Duodenal mucosa (tissue), 2 donors: ENCODE measurements at regions not wholly inside any gene's neighbourhood (a gene's known extent, or its start where the extent isn't known, plus 50 kb on each side); places are given as distances from the start of the nearest gene placed in this dataset.

Source experiments
- H3K27ac ChIP-seq: one replicate; pipeline ENCODE4 v1.7.0; 2013; ENCODE audit warnings: low read depth, low read length
- H3K27me3 ChIP-seq, 2 donors: one replicate each; pipeline ENCODE4 v1.7.0; 2013; ENCODE audit warnings: low read length in 2 of 2, control low read depth in 1 of 2; ENCODE audit not compliant: insufficient read depth in 2 of 2, control insufficient read depth in 1 of 2
- H3K36me3 ChIP-seq, 2 donors: one replicate each; pipeline ENCODE4 v1.7.0; 2013; ENCODE audit warnings: low read length in 2 of 2, control low read depth in 1 of 2; ENCODE audit not compliant: insufficient read depth in 2 of 2, control insufficient read depth in 1 of 2
- H3K4me1 ChIP-seq, 2 donors: one replicate each; pipeline ENCODE4 v1.7.0; 2013; ENCODE audit warnings: low read length in 2 of 2, control low read depth in 1 of 2; ENCODE audit not compliant: insufficient read depth in 2 of 2, control insufficient read depth in 1 of 2
- H3K4me3 ChIP-seq, 2 donors: one replicate each; pipeline ENCODE4 v1.7.0; 2013; ENCODE audit warnings: low read length in 2 of 2, low read depth in 1 of 2
- H3K9ac ChIP-seq, 2 donors: one replicate each; pipeline ENCODE4 v1.7.0; 2013; ENCODE audit warnings: low read length in 2 of 2, low read depth in 1 of 2
- H3K9me3 ChIP-seq, 2 donors: one replicate each; pipeline ENCODE4 v1.7.0; 2013; ENCODE audit warnings: low read length in 2 of 2, control low read depth in 1 of 2; ENCODE audit not compliant: control insufficient read depth in 1 of 2

DNA sequence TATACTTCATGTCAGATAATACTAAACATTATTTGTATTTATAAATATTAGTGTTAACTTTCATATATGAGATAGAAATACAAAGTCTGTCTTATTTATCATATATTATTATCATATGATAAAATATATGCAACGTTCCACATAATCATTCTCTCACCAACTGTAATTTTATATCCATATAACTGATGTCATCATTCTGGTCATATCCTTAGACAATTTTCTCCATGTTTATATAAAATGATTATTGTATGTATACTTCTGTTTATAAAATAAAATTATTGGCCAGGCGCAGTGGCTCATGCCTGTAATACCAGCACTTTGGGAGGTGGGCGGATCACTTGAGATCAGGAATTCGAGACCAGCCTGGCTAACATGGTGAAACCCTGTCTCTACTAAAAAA, 2007.1 kb downstream of the EFNA5 start:
- Histone ChIP-seq H3K27ac (no peak overlapping the region), H3K4me1 (no peaks in the 10 kb centered on the region), H3K36me3 (no peaks in the 10 kb centered on the region), H3K4me3 (no peak overlapping the region), H3K9me3 (peaks cover 0 to 9% of the 10 kb centered on the region in 2 donors), H3K27me3 (no peaks in the 10 kb centered on the region), H3K9ac (no peak overlapping the region)

DNA sequence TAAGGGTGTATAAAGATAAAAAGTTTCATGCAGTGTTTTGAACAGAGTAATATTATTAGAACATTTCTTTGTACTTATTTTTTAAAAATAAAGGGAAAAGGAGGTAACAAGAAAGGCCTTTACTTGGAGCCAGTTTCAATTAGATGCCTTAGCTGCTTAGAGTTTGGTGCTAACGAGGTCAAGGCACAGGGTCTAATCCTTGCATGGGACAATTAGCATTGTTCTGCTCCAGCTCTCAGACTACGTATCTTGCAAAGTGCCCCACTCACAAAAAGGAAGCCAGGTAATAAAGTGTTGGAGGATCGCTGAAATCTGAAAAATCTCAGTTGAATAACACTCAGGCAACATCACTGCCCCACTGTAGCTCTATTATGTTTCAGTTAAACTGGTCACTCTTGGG, 2011.3 kb downstream of the EFNA5 start:
- Histone ChIP-seq H3K27me3 (no peaks in the 10 kb centered on the region), H3K4me3 (no peak overlapping the region), H3K4me1 (no peaks in the 10 kb centered on the region), H3K9ac (no peak overlapping the region), H3K27ac (no peak overlapping the region), H3K9me3 (no peaks in the 10 kb centered on the region), H3K36me3 (no peaks in the 10 kb centered on the region)

DNA sequence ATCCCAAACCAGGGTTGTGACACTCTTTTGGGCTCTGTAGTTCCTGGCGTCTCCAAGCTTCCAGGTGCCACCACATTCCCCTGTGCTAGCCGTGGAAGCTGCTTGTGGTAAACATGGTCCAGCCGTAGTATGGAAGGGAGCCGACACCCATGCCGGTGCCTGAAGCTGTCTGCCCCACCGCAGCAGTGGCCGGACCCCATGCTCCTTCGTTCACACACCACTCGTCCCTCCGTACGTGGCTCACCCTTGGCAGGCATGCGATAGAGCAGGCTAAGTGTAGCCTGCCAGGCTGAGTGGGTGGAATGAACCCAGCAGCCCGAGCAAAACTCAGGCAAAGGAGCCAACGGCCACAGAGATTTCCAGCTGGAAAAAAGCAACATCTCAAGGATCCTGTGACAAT, 2030.4 kb downstream of the EFNA5 start:
- no peaks in the 10 kb centered on the region for H3K27me3 ChIP-seq
- H3K27ac ChIP-seq, result no peak overlapping the region
- no peaks in the 10 kb centered on the region for H3K4me1 ChIP-seq
- H3K4me3 ChIP-seq, result no peak overlapping the region
- peaks cover 14% of the 10 kb centered on the region in 2 donors for H3K9me3 ChIP-seq
- H3K9ac ChIP-seq, result no peak overlapping the region
- no peaks in the 10 kb centered on the region for H3K36me3 ChIP-seq

DNA sequence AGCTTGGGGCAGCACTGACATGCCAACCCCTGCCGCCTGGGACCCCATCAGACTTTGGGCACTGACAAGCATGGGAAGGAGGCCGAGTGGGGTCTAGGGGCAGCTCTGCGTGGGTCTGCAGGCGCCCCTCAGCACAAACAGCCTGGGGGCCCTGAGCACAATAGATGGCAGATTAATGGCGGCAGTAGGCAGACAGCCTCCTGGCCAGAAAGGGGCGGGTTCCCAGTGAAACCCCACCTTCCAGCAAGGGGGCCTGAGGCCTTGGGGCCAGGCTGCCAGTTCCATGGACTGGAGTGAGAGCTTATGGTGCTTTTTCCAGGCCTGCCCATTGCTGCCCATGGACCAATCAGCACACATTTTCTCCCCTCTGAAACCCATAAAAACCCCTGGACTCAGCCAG, 2031.2 kb downstream of the EFNA5 start:
- Histone ChIP-seq H3K9ac (no peak overlapping the region), H3K4me3 (no peak overlapping the region), H3K9me3 (peaks cover 14% of the 10 kb centered on the region in 2 donors), H3K27me3 (no peaks in the 10 kb centered on the region), H3K4me1 (no peaks in the 10 kb centered on the region), H3K27ac (no peak overlapping the region), H3K36me3 (no peaks in the 10 kb centered on the region)

DNA sequence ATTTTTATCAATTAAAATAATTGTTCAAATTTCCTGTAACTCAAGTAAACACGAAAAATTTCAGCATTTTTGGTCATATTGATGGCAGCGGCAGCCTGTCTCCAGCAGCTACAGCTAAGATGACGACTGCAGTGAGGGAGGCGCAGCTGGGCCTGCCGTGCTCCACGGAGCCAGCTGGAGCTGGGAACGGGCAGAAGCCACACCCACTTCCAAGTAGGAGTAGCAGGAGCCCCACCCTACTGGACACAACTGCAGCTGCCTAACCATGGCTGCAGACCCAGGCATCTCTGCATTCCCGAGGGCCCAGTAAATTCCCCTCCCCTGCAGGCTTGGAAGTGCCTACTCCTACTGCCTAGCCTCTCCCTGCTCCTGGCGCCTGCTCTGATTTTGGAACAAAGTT, 2031.7 kb downstream of the EFNA5 start:
- Histone ChIP-seq H3K27me3 (no peaks in the 10 kb centered on the region), H3K27ac (no peak overlapping the region)

DNA sequence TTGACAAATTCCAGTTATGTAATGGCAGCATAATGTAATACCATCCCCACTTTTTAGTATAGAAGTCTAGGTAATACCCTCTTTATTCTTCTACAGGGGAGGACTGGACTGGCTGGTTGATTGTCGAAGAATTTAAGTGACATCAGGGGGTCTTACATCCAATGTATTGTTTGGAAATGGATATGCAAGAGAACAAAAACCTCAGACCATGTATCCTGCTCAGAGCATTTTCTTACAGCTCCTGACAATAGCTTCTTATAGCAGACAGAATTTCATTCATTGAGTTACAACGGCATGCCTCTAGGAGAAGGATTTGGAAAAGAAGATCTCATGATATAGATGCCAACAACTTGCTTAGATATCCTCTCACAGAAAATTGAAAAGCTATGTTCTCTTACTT, 2032.3 kb downstream of the EFNA5 start:
- Histone ChIP-seq H3K36me3 (no peaks in the 10 kb centered on the region), H3K4me1 (no peaks in the 10 kb centered on the region), H3K27me3 (no peaks in the 10 kb centered on the region), H3K9ac (no peak overlapping the region), H3K4me3 (no peak overlapping the region), H3K27ac (no peak overlapping the region), H3K9me3 (peaks cover 11 to 14% of the 10 kb centered on the region in 2 donors)

More for the DNA sequence above, 2031.7 kb downstream of the EFNA5 start:
- Histone ChIP-seq H3K36me3 (no peaks in the 10 kb centered on the region), H3K4me1 (no peaks in the 10 kb centered on the region), H3K4me3 (no peak overlapping the region), H3K9ac (no peak overlapping the region), H3K9me3 (peaks cover 14% of the 10 kb centered on the region in 2 donors)

DNA sequence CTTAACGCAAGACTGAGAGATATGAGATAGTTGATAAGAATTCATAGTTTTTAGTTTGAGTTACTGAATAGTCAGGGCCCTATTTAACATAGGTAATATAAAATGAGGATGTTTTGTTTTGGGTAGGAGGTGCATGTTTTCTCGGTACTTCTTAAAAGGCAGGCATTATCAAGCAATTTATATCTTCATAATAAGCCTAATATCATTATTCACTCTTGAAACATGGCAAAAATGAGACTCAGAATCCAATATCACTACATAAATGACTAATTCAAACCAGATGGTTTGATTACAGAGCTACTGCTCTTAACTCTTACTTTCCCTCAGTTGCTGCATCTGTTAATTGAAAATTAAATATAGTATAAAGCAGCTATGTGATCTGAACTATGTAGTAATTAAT, 2038.7 kb downstream of the EFNA5 start:
- Histone ChIP-seq H3K9ac (no peak overlapping the region), H3K4me3 (no peak overlapping the region), H3K27me3 (no peaks in the 10 kb centered on the region), H3K27ac (no peak overlapping the region), H3K4me1 (no peaks in the 10 kb centered on the region), H3K36me3 (no peaks in the 10 kb centered on the region), H3K9me3 (peaks cover 2 to 6% of the 10 kb centered on the region in 2 donors)

DNA sequence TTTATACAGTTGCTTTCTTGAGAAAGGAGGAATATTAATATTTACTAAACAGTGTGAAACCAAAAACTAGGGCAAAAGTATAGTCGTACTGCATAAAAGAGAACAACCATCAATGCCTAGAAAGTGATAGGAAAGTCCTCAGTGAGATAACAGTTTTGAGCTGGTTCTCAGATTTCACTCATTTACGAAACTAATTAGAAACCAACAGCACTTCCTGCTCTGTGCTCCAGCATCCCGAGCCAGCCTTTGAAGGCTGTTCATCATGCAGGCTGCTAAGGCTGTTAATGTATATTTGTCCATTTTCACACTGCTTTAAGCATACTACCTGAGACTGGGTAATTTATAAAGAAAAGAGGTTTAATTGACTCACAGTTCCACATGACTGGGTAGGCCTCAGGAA, 2039.9 kb downstream of the EFNA5 start:
- Histone ChIP-seq H3K9me3 (peaks cover 2 to 6% of the 10 kb centered on the region in 2 donors), H3K9ac (no peak overlapping the region), H3K4me3 (no peak overlapping the region), H3K4me1 (no peaks in the 10 kb centered on the region), H3K36me3 (no peaks in the 10 kb centered on the region), H3K27me3 (no peaks in the 10 kb centered on the region), H3K27ac (no peak overlapping the region)

DNA sequence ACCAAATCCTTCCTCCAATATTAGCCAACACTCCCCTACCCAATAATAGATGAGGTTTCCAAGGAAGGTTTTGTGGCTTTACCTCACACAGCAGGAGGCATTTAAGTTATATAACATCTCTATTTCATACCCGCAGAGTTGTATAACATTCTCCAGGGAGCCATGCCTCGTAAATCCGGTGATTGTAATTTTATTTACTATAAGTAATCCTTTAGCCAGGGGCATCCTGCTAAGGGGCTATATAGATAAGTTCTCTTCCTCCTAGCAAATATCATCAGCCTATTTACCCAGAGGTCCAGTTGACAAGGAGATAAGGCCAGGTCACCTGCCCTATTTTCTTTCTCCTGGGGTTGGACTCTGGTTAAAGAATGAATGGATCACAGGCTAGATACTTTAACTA, 2051.0 kb downstream of the EFNA5 start:
- Histone ChIP-seq H3K4me3 (no peak overlapping the region), H3K9ac (no peak overlapping the region), H3K27ac (no peak overlapping the region), H3K9me3 (no peaks in the 10 kb centered on the region), H3K27me3 (no peaks in the 10 kb centered on the region), H3K4me1 (no peaks in the 10 kb centered on the region), H3K36me3 (no peaks in the 10 kb centered on the region)

DNA sequence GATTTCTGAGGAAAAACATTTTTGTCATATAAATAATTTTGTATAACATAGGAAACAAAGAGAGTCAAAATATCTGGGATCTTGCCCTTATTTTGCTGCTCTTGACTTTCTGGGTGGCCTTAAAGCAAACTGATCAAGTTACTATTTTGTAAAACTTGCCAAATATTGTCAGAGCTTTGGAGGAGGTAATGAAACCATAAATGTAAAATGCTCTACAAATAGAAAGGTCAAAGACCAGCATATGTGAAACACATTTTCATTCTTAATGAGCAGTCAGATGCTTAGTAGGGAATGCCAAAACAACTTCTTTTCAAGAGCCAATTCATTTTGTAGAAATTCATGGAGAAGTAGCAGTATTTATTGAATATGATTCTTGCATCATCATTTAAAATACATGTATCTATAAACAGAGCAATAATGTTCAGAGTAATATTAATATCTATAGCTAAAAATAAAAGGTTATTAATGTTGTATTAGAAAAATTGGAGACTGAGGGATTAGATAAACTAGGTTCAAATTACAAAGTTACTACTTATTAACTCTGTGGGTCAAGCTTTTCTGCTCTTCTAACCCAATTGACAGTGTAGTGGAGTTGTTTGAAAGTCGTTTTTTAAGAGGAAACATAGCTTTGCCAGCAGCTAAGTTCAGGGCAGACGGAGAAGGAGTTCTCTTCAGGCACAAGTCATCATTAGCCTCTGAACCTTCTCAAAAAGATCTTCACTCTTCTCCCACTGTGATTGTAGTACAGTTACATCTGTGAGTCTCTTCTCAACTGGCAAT, 2053.1 kb downstream of the EFNA5 start:
- Histone ChIP-seq H3K27ac (no peak overlapping the region), H3K27me3 (no peaks in the 10 kb centered on the region), H3K9ac (no peak overlapping the region), H3K4me1 (no peaks in the 10 kb centered on the region), H3K9me3 (no peaks in the 10 kb centered on the region), H3K36me3 (no peaks in the 10 kb centered on the region), H3K4me3 (no peak overlapping the region)
